H9 (cell line): ENCODE measurements at regions not wholly inside any gene's neighbourhood (a gene's known extent, or its start where the extent isn't known, plus 50 kb on each side); places are given as distances from the start of the nearest gene placed in this dataset.

Experiments used
- DNase-seq: peaks from one replicate; pipeline ENCODE4 v3.0.0-alpha.2; 2017
- H2AFZ ChIP-seq: one replicate; pipeline ENCODE4 v1.6.1; 2013; ENCODE audit warnings: mild to moderate bottlenecking, low read length, control low read depth, moderate library complexity
- H2AK5ac ChIP-seq: 2 replicates; pipeline ENCODE4 v1.6.1; 2013; ENCODE audit warnings: low read length, control low read depth, mixed read lengths; ENCODE audit not compliant: insufficient read length
- H2BK120ac ChIP-seq: one replicate; pipeline ENCODE4 v1.6.1; 2013; ENCODE audit warnings: low read depth, mild to moderate bottlenecking, low read length, control low read depth, inconsistent platforms; ENCODE audit not compliant: poor library complexity, severe bottlenecking
- H2BK12ac ChIP-seq: 2 replicates; pipeline ENCODE4 v1.6.1; 2013; ENCODE audit warnings: low read length, control low read depth, mixed read lengths, low read depth; ENCODE audit not compliant: insufficient read length
- H2BK15ac ChIP-seq: 2 replicates; pipeline ENCODE4 v1.6.1; 2013; ENCODE audit warnings: low read depth, low read length, control low read depth
- H2BK20ac ChIP-seq: one replicate; pipeline ENCODE4 v1.6.1; 2013; ENCODE audit warnings: low read depth, mild to moderate bottlenecking, low read length, control low read depth, inconsistent platforms; ENCODE audit not compliant: poor library complexity, severe bottlenecking
- H2BK5ac ChIP-seq: 2 replicates; pipeline ENCODE4 v1.6.1; 2013; ENCODE audit warnings: low read length, control low read depth, mixed read lengths; ENCODE audit not compliant: insufficient read length
- H3K14ac ChIP-seq: 2 replicates; pipeline ENCODE4 v1.6.1; 2013; ENCODE audit warnings: low read length, control low read depth; ENCODE audit not compliant: insufficient read depth
- H3K18ac ChIP-seq: 2 replicates; pipeline ENCODE4 v1.6.1; 2013; ENCODE audit warnings: low read depth, mild to moderate bottlenecking, mixed read lengths, low read length, control low read depth; ENCODE audit not compliant: insufficient read length
- H3K23ac ChIP-seq: 2 replicates; pipeline ENCODE4 v1.6.1; 2013; ENCODE audit warnings: low read length, control low read depth, mixed read lengths, low read depth; ENCODE audit not compliant: insufficient read length
- H3K23me2 ChIP-seq: 2 replicates; pipeline ENCODE4 v1.6.1; 2013; ENCODE audit warnings: low read depth, mild to moderate bottlenecking, mixed read lengths, low read length, control low read depth; ENCODE audit not compliant: insufficient read length, poor library complexity, severe bottlenecking
- H3K27ac ChIP-seq: 2 replicates; pipeline ENCODE4 v1.5.1; 2013; ENCODE audit warnings: low read length, control low read depth, mixed read lengths, low read depth; ENCODE audit not compliant: insufficient read length
- H3K27me3 ChIP-seq: 2 replicates; pipeline ENCODE4 v1.6.1; 2013; ENCODE audit warnings: low read length, control low read depth, inconsistent platforms; ENCODE audit not compliant: insufficient read depth
- H3K4ac ChIP-seq: 2 replicates; pipeline ENCODE4 v1.6.1; 2013; ENCODE audit warnings: low read depth, mild to moderate bottlenecking, control low read depth, inconsistent platforms, low read length, moderate library complexity
- H3K4me1 ChIP-seq: 2 replicates; pipeline ENCODE4 v1.6.1; 2013; ENCODE audit warnings: low read length, control low read depth, inconsistent platforms; ENCODE audit not compliant: insufficient read depth
- H3K4me2 ChIP-seq: 2 replicates; pipeline ENCODE4 v1.6.1; 2013; ENCODE audit warnings: low read length, control low read depth, mixed read lengths; ENCODE audit not compliant: insufficient read length, insufficient read depth
- H3K56ac ChIP-seq: 2 replicates; pipeline ENCODE4 v1.6.1; 2013; ENCODE audit warnings: low read depth, mild to moderate bottlenecking, mixed read lengths, low read length, control low read depth; ENCODE audit not compliant: insufficient read length
- H3K79me1 ChIP-seq: 2 replicates; pipeline ENCODE4 v1.6.1; 2013; ENCODE audit warnings: low read depth, mild to moderate bottlenecking, moderate library complexity, low read length, control low read depth, inconsistent platforms; ENCODE audit not compliant: insufficient read depth, poor library complexity, severe bottlenecking
- H3K79me2 ChIP-seq: 2 replicates; pipeline ENCODE4 v1.6.1; 2013; ENCODE audit warnings: low read length, control low read depth, inconsistent platforms; ENCODE audit not compliant: insufficient read depth
- H3K9ac ChIP-seq: 2 replicates; pipeline ENCODE4 v1.6.1; 2013; ENCODE audit warnings: low read length, control low read depth, mixed read lengths; ENCODE audit not compliant: insufficient read length; ENCODE audit errors: extremely low read depth
- H3K9me3 ChIP-seq: one replicate; pipeline ENCODE4 v1.6.1; 2013; ENCODE audit warnings: low read depth, low read length, inconsistent platforms; ENCODE audit not compliant: control insufficient read depth
- H3T11ph ChIP-seq: one replicate; pipeline ENCODE4 v1.6.1; 2013; ENCODE audit warnings: mild to moderate bottlenecking, low read length, control low read depth, inconsistent platforms
- H4K20me1 ChIP-seq: one replicate; pipeline ENCODE4 v1.6.1; 2013; ENCODE audit not compliant: control insufficient read depth, insufficient read length, insufficient read depth
- H4K5ac ChIP-seq: 2 replicates; pipeline ENCODE4 v1.6.1; 2013; ENCODE audit warnings: low read depth, mild to moderate bottlenecking, mixed read lengths, low read length, control low read depth; ENCODE audit not compliant: insufficient read length
- H4K8ac ChIP-seq: replicated peaks from 2 replicates; pipeline ENCODE4 v1.6.1; 2013; ENCODE audit warnings: low read length, control low read depth, mixed read lengths, low read depth; ENCODE audit not compliant: insufficient read length
- H4K91ac ChIP-seq: 2 replicates; pipeline ENCODE4 v1.6.1; 2013; ENCODE audit warnings: low read depth, mild to moderate bottlenecking, moderate library complexity, mixed read lengths, low read length, control low read depth; ENCODE audit not compliant: insufficient read length
- H3K27ac Mint-ChIP-seq, 3 experiments: 2 replicates in 2 of 3; 3 replicates in 1 of 3; pipeline ENCODE4 v1.8.0; 2020 to 2021; ENCODE audit warnings: mixed read lengths in 3 of 3, mild to moderate bottlenecking in 1 of 3, moderate library complexity in 1 of 3
- H3K27me3 Mint-ChIP-seq: 2 replicates; pipeline ENCODE4 v1.8.0; 2021; ENCODE audit warnings: low read depth, mild to moderate bottlenecking, moderate library complexity, mixed read lengths
- H3K36me3 Mint-ChIP-seq, 3 experiments: 2 replicates in 2 of 3; 3 replicates in 1 of 3; pipeline ENCODE4 v1.8.0; 2020 to 2021; ENCODE audit warnings: low read depth in 3 of 3, mixed read lengths in 3 of 3; ENCODE audit not compliant: insufficient read depth in 1 of 3
- H3K4me1 Mint-ChIP-seq, 2 experiments: 2 replicates each; pipeline ENCODE4 v1.8.0; 2020; ENCODE audit warnings: mixed read lengths in 2 of 2
- H3K4me3 Mint-ChIP-seq, 2 experiments: 2 replicates in 1 of 2; 3 replicates in 1 of 2; pipeline ENCODE4 v1.8.0; 2020 to 2021; ENCODE audit warnings: mild to moderate bottlenecking in 2 of 2, mixed read lengths in 2 of 2, moderate library complexity in 1 of 2
- H3K9me3 Mint-ChIP-seq, 2 experiments: 2 replicates in 1 of 2; 3 replicates in 1 of 2; pipeline ENCODE4 v1.8.0; 2020; ENCODE audit warnings: mild to moderate bottlenecking in 2 of 2, mixed read lengths in 2 of 2, moderate library complexity in 1 of 2
- CTCF ChIP-seq: fragments of 200-600 bp; sonication (generic); conservative IDR thresholded peaks from 3 replicates; pipeline ENCODE4 v1.8.0; 2021; ENCODE audit warnings: antibody characterized with exemption, mild to moderate bottlenecking
- WGBS: extraction: QIAGEN DNeasy Blood & Tissue Kit; methylation state at CpG from one replicate; pipeline ENCODE4 v1.1.7; 2013; ENCODE audit warnings: missing lambda C conversion rate, low lambda C conversion rate, mixed read lengths; ENCODE audit not compliant: insufficient read length; ENCODE audit errors: extremely low coverage; 5-methylcytosine and 5-hydroxymethylcytosine counted together

DNA sequence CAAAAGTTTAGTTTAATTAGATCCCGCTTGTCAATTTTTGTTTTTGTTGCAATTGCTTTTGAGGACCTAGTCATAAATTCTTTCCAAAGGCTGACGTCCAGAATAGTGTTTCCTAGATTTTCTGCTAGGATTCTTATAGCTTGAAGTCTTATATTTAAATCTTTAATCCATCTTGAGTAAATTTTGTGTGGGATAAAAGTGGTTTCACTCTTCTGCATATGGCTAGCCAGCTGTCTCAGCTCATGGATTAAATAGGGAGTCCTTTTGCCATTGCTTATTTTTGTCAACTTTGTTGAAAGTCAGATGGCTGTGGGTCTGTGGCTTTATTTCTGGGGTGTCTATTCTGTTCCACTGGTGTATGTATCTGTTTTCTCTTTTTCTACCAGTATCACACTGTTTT is 801.3 kb upstream of the ADGRL4 start:
- Histone ChIP-seq H2BK15ac (no peak overlapping the region), H2AK5ac (no peak overlapping the region), H3T11ph (no peak overlapping the region), H3K79me2 (no peaks in the 10 kb centered on the region), H3K23me2 (no peaks in the 10 kb centered on the region), H3K18ac (no peak overlapping the region), H3K27me3 (no peaks in the 10 kb centered on the region), H4K20me1 (no peaks in the 10 kb centered on the region), H4K8ac (no peak overlapping the region), H4K5ac (no peak overlapping the region), H4K91ac (no peak overlapping the region), H3K14ac (no peak overlapping the region), H2BK5ac (no peak overlapping the region), H3K4ac (no peak overlapping the region), H3K4me1 (no peaks in the 10 kb centered on the region), H3K4me2 (no peak overlapping the region), H2BK20ac (no peak overlapping the region), H2AFZ (no peak overlapping the region), H2BK120ac (no peak overlapping the region), H2BK12ac (no peak overlapping the region), H3K56ac (no peak overlapping the region), H3K9me3 (no peaks in the 10 kb centered on the region), H3K79me1 (no peaks in the 10 kb centered on the region), H3K27ac (no peak overlapping the region), H3K9ac (no peak overlapping the region), H3K23ac (no peak overlapping the region)
- Mint-ChIP-seq H3K4me1 (no peaks in the 10 kb centered on the region), H3K4me3 (no peak overlapping the region), H3K27me3 (no peaks in the 10 kb centered on the region), H3K36me3 (no peaks in the 10 kb centered on the region), H3K9me3 (no peaks in the 10 kb centered on the region), H3K27ac (no peak overlapping the region)
- WGBS: no CpG with 5 or more reads among the region's 2 CpGs
- TF ChIP-seq CTCF: no peak
- DNase-seq: no peak
